Middle frontal gyrus (tissue), 1 donor: ENCODE measurements at regions not wholly inside any gene's neighbourhood (a gene's known extent, or its start where the extent isn't known, plus 50 kb on each side); places are given as distances from the start of the nearest gene placed in this dataset.

ENCODE experiments used
- DNase-seq: peaks from one replicate; pipeline ENCODE4 v3.0.0-alpha.2; 2015; ENCODE audit warnings: low spot score; ENCODE audit errors: extremely low spot score

DNA sequence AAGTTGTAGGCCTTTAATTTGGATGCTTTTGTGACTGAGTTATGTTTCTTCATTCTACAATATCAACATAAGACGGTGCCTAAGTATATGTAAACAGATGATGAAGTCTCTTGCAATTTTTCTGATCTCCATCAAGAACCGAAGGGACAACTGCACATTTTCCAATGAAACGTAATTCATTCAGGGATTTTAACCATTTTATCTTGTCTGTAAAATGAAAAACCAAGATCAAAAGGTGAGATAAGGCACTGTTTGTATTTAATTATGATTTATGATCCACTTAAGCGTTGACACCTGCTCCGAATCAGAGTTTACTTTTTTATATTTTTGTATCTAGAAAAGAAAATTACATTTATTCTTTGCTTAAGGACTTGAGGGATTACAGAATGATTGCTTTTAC is 556.8 kb upstream of the ARGLU1 start:
- no peak for DNase-seq

DNA sequence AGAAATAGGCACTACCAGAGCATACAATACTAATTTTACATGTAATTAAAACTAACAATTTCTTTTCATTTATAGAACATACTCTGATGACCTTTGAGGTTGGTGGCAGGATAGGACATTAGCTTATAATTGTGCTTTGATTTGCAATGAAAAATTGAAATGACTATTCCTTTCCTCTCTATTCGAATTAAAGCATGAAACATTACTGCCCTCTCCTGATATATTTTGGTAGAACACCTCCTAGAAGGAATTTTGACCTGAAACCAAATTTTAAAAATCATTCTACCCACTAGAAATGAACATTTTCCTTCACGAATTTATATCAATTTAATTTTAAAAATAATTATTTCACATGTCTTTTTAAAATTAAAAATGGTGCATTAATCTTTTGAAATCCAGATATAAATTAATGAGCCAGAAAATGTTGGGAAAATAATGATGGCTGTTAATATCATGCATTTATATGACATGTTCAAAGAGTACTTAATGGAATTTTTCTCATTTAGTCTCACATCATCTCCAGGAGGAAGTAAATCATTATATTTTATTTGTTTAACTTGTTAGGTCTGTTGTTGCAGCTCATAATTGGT is 556.3 kb upstream of the ARGLU1 start:
- DNase-seq = peak; percentile 29

DNA sequence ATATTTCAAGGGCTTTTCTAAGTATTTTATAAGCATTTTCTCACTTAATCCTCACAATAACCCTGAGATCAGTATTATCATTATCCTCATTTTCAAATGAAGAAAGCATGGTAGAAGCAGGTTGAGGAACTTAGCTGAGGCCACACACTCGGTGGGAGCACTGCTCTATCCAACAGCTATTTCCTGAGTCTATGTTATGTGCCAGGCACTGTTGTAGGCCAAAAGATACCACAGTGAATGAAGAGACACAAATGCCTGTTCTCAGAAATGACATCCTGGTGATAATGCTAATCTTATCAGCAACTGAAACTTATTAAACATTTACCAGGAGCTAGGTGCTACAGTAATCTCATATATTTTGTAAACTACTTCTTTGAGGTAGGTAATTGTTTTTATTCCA is 553.9 kb upstream of the ARGLU1 start:
- DNase-seq = no peak

DNA sequence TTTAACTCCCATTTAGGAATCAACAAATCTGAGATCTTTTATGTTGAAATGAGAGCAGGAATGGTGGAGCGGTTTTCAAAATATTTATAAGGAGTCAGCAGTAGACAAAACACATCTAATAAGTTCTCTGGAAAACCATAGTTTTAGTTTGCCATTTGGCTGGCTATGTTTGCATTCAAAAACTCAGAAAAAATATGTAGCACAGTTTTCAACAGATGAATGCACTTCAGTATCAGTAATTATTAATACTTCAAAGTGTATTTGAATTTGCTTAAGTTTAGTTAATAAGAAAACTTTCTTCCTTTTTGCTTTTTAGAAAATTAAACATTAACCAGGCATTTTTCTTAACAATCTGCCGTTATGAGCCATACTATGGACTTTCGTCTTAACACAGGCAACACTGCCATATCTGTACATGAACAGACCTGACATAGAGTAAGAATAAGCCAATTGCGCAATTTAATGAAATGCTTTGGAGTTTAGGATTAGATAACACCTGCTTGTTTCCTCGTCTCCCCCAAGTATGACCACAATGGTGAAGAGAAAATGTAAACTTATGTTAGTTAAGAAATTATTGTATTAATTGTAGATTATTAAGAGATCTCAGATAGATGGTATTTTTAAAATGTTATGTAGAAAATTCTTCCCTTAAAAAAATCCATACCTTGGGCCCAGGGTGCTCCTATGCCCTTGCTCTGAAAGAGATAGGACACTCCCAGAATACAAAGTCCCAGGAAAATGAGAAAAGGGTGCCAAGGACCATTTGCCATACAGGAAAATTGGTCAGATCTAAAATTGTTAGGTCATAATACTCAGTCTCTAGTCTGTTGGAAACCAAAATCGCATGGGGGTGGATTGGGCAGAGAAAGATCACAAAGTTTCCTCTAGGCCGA is 552.3 kb upstream of the ARGLU1 start:
- DNase-seq = no peak

DNA sequence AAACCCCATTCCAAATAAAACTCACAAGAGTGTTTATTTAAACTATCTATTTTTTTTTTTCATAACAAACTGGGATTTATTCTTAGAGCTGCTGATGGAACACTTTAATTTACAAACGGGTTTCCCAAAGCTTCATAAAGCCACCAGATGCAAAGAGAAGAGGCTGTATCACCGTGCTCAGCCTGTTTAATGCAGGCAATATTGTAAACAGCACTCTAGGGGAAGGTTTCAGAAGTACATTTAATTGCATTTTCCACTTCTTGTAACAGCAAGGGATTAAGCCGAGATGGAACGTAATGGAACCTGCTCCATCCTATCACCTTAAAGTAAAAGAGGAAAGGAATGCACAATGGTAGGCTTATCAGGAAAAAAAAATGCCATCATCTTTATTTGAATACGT is 550.6 kb upstream of the ARGLU1 start:
- DNase-seq = no peak

DNA sequence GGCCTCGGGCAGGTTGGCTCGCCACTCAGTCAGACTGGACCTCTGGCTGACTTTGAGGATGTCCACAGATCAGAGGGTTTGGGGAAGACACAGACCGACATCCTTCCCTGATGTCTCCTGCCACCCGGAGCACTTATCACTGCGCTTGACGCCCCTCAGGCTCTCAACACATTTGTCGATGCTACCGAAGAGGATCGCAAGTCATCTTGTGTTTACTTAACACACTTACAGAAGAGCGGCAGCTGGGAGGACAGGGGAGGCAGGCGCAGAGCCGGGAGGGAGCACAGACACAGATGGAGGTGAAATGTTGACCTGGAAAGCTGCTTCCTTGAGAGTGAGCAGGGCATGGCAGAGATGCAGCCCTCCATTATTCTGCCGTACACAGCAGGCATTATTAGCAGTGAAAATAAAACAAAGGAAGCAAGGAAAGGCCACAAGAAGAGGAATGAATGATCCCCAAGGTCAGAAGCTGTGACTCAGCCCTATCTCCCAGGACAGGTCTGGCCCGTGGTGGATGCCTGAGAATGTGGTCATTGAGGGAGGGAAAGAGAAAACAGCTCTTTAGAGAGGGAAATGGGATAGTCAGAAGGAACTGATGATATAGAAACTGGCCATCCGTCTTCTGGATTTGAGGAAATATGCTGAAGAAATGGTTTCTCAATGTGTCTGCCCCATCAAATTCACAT is 549.5 kb upstream of the ARGLU1 start:
- no peak for DNase-seq

DNA sequence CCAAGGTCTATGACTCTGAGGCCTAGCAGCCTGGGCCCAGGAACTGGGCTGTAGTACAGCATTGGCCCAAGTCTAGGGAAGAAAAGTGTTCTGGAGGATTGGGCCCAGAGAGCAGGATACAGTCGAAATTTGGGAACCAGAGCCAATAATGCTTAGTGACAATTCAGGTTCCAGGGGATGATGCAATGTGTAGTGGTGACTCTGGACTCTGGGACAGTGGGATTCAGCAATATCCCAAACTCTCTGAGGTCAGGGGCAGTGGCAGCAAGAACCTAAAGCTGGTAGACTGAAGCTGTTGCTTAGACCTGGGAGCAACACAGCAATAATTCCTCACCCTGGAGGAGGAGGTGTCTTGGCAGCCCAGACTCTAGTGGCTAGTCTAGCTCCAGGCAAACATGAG is 545.5 kb upstream of the ARGLU1 start:
- no peak for DNase-seq

DNA sequence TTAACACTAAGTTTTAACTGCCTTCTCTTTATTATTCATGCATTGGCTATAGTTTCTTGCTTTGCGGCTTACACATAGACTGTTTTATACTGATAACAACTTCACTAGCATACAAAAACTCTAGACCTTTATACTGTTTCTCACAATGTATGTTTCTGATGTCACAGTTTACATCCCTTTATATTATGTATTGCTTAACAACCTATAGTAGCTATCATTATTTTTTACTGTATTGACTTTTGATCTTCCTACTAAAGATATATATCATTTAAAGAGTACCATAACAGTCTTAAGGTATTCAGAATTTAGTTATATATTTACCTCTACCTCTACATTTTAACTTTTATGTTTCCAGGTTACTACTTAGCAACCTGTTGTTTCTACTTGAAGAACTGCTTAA is 543.3 kb upstream of the ARGLU1 start:
- no peak for DNase-seq

DNA sequence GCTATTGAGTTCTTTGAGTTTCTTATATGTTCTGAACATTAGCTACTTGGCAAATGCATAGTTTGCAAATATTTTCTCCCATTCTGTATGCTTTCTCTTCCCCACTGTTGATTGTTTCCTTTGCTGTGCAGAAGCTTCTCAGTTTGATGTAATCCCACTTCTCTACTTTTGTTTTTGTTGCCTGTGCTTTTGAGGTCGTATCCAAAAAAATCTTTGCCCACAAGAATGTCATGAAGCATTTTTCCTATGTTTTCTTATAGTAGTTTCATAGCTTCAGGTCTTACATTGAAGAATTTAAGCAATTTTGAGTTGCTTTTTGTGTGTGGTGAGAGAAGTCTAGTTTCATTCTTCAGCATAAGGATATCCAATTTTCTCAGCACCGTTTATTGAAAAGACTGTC is 536.7 kb upstream of the ARGLU1 start:
- no peak for DNase-seq

DNA sequence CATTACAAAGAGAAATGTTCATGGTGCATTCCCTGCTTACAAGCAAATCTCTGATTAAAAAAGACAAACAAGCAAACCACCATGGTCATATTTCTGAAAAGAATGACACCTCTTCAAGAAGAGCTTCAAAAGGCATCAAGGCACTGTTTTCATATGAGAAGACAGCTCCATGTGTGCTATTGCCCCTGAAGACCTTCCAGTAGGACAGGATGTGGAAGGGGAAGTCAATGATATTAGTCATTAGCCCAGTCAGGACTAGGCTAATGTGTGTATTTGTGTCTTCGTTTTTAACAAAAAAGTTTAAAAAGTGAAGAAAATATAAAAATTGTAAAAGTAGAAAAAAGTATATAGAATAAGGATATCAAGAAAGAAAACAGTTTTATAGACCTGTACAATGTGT is 534.7 kb upstream of the ARGLU1 start:
- no peak for DNase-seq

DNA sequence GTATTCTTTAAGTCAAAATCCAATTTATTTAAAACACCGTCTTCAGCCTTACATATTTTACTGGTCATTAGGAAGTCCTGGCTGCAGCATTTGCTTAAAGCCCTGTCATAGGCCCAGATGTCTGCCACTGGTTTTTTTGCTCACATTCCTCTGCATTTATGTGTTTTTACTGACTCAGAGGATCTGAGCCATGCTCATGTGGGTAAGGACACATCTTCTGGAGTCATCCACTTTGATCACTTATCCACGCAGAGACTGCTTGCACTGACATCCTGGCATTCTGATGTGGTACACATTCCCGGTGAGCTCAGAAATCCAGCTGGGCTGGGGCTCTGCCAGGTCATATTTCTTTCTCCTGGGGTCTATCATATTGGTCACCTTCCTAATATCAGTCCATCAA is 531.7 kb upstream of the ARGLU1 start:
- DNase-seq = no peak

DNA sequence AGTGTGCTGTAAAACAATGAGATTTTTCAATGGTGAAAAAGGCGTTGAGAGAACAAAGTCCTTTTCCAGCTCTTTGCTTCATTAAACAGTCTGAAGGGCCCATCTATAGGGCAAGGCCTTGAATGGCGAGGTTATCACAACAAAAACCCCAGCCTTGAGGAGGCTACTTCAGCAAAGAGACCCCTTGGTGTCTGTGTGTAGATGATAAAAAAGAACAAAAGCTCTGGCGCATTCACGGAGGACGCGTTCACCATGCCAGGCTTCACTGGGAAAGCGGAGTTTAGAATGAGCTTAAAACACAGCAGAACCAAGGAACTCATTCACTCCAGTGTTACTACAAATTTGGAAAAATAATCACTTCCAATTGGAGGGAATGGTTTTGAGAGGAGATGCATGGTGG is 530.0 kb upstream of the ARGLU1 start:
- DNase-seq = no peak

DNA sequence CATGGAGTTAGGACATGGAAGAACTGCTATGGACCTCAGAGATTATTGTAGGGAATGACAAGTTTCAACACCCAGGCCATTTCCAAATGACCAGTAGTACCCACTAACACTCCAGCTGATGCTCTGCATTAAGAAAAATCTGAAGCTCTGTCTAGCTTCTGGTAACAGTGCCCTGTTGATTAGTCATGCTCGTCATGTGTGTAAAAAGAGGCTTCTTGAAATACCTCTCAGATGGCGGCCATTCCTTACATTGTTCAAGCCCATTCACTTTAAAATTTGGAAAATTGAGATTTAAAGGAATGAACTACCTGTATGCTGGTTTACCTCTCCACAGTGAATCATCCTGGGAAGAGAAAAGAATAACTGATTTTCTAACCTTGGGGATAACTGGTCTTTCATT is 527.9 kb upstream of the ARGLU1 start:
- no peak for DNase-seq

DNA sequence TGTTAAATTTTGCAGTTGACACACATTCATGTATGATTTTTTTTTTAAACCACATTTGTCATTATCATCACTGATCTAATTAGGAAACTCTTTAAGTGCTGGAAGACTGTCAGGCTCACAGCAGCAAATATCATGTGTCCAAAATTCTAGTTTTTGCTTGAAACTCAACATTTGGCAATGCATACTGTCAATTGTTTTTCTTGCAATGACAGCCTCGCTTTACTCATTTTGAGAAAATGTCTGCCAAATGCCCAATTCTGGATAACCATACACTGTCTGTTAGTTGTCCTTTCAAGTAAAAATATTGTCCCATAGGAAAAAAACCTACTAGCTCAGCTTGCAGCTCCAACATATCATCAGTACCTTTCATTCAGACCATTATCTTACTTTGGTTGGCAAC is 523.9 kb upstream of the ARGLU1 start:
- DNase-seq = no peak

DNA sequence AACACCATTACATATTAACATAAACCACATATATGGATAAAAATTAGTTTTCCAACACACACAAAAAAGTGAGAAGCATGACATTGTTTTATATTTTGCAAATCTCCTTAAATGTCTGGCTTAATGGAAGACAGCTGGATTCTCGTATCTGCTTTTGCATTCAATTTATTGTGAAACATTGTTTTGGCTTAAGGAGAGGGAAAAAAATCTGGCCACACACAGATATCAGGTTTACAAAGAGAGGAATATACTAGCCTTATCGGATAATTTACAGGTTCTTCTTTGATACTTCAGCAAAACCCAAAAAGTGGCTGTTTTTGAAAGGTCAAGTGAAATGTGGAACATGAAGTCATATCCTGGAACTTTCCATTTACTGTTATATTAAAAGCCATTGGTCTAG is 523.5 kb upstream of the ARGLU1 start:
- DNase-seq = no peak

DNA sequence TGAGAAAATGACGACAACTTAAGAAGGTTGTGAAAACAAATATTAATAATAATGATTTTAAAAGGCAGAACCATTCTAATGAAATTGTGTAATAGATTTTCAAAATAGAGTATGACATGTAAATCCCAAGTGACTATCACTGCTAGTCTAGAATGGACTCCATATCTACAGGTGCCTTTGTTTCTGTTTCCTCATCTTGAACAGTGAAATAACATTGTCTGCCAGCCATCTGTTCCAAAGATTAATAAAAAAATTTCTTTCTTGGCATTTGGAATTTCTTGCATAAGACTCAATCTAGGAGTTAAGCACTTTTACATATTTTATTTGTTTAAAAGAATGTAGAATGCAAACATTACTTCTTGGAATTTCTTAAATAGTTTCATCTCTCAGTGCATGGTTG is 520.1 kb upstream of the ARGLU1 start:
- no peak for DNase-seq

DNA sequence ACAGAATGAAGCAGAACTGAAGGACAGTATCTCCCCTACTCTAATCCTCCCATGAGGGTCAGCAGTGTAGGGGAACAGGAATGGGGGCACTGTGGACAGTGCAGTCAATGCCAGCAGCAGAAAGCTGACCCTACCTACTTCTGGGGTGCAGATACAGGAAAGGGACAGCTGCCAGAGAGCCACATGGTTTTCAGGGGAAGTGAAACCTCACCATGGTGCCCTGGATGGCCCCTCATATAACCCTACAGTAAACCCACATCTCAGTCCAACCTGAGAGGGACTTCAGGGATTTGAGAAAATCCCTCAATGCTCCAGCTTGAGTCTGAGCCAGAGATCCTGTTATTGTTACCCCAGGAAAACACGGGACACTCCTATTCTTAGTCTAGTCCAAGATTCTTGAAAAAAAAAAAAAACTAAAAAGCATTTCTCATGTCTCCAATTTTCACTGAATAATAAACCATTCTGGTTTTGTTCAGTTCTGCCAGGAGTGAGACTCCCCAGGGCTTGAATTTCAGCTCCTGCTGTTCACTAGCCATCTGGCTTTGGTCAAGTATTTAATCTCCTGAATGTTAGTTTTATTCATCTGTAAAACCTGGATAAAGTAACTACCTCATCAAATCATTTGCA is 511.6 kb upstream of the ARGLU1 start:
- DNase-seq = no peak

DNA sequence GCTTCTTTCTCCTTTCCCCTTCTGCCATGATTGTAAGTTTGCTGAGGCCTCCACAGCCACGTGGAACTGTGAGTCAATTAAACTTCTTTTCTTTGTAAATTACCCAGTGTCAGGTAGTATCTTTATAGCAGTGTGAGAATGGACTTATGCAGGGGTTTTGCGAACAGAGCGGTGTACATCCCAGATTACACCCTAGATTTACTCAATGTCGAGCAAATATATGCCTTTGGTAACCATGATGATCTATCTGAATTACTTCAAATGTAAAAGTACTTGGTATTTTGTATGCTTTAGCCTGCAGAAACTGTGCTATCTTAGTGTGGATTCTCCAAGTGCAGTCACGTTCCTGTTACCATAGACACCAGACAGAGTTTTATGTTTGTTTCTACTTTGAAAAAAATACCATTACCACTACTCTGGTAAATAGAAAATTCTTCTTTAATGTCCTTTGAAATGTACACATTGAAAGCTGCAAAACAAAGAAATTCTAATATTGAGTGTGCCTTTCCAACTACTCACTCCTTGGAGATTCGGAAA is 510.4 kb upstream of the ARGLU1 start:
- DNase-seq = no peak

DNA sequence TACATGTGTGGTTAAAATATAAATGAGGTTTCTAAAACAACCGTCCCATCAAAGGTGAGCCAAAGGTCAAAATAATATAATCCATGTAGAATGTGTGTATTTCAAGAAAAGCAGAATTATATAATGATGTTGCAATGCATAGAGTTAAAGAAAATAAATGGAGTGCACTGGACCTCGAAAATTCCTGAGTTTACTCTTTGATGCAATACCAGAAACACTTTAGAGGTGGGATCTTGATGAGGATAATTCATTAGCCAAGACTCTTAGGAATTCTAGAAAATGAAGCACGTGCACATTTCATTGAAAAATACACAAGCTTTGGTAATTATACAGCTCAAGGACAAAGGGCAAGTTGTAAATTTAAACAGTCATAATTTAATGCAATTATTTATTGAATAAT is 508.9 kb upstream of the ARGLU1 start:
- no peak for DNase-seq

DNA sequence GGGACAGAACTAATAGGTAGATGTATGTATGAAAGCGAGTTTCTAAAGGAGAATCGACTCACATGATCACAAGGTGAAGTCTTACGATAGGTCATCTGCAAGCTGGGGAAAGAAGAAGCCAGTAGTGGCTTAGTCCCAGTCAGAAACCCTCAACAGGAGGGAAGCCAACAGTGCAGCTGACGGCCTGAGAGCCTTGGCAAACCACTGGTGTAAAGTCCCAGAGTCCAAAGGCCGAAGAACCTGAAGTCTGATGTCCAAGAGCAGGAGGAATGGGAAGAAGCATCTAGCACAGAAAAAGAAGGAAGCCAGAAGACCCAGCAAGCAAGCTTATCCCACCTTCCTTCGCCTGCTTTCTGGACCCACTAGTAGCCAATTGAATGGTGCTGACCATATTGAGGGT is 507.6 kb upstream of the ARGLU1 start:
- no peak for DNase-seq

DNA sequence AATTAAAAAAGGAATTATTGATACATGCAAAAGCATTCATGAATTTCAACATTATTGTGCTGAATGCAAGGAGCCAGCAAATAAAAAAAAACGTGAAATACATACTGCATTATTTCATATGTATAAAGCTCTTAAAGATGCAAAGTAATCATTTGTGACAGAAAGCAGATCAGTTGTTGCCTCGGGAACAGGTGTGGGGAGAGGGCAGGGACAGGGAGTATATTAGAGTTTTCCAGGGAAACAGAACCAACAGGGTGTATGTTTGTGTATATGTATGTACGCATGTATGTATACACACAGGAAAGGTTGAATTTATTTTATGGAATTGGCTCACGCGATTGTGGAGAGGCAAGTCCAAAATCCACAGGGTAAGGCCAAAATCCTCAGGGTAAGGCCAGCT is 502.9 kb upstream of the ARGLU1 start:
- no peak for DNase-seq
